ENCODE measurements at regions not wholly inside any gene's neighbourhood (a gene's known extent, or its start where the extent isn't known, plus 50 kb on each side); places are given as distances from the start of the nearest gene placed in this dataset.

GRCh38 chr5:4901305-4901811 lies 238.8 kb upstream of the ADAMTS16 start:
- ChIA-PET CTCF (no interaction called here), POLR2A (no interaction called here)
- Mint-ChIP-seq H3K4me3 (no peak overlapping the region), H3K36me3 (ENCODE audit: low read depth) (no peaks in the 10 kb centered on the region), H3K9me3 (no peaks in the 10 kb centered on the region), H3K27me3 (no peaks in the 10 kb centered on the region), H3K4me1 (ENCODE audit: low read depth) (no peaks in the 10 kb centered on the region), H3K27ac (no peak overlapping the region)
- no peak for DNase-seq
- no peak for ATAC-seq
- intact Hi-C loops (cut with micrococcal nuclease), result no loop called here
- TF ChIP-seq CTCF (IDR thresholded peaks at IDR 0.05), result no peak

DNA sequence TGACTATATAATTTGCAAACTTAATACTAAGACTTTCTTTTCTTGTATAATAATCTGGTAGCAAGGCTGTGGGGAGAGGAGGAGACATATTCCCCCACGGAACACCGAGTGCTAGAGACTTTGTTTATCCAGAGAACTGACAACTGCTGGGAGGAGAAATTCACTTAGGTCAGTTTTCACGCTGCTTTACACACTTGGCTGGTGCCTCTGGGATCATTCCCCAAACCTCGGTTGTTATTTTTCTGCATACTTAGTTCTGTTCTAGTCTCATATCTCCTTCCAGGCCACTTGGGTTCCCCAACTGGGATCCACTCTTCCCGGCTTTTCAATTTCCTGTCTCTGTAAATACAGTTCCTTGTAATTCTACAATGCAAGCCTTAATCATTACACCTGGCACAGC lies 238.2 kb upstream of the ADAMTS16 start:
- no peaks in the 10 kb centered on the region for H3K9me3 Mint-ChIP-seq

GRCh38 chr5:4905674-4906520 lies 234.2 kb upstream of the ADAMTS16 start:
- ChIA-PET POLR2A (no interaction called here), CTCF (no interaction called here)
- DNase-seq (no peak), ATAC-seq (no peak)
- no peak for TF ChIP-seq CTCF (IDR thresholded peaks at IDR 0.05)
- Mint-ChIP-seq H3K4me1 (ENCODE audit: low read depth) (no peaks in the 10 kb centered on the region), H3K36me3 (ENCODE audit: low read depth) (no peaks in the 10 kb centered on the region), H3K27ac (no peak overlapping the region), H3K4me3 (no peak overlapping the region), H3K9me3 (no peaks in the 10 kb centered on the region), H3K27me3 (no peaks in the 10 kb centered on the region)
- intact Hi-C loops (cut with micrococcal nuclease), result no loop called here

More for the DNA sequence above, 238.2 kb upstream of the ADAMTS16 start:
- CTCF ChIA-PET, result no interaction called here
- POLR2A ChIA-PET, result no interaction called here
- no peak overlapping the region for H3K27ac Mint-ChIP-seq
- no peaks in the 10 kb centered on the region for H3K27me3 Mint-ChIP-seq
- no peak overlapping the region for H3K4me3 Mint-ChIP-seq
- intact Hi-C loops (cut with micrococcal nuclease), result no loop called here
- no peak for ATAC-seq
- no peaks in the 10 kb centered on the region for H3K36me3 Mint-ChIP-seq (ENCODE audit: low read depth)
- no peak for TF ChIP-seq CTCF (IDR thresholded peaks at IDR 0.05)
- DNase-seq, result no peak
- H3K4me1 Mint-ChIP-seq (ENCODE audit: low read depth), result no peaks in the 10 kb centered on the region

- TF ChIP-seq CTCF (IDR thresholded peaks at IDR 0.05), result no peak
- no peak for DNase-seq
- no peak overlapping the region for H3K4me3 Mint-ChIP-seq
- ATAC-seq, result no peak
- ChIA-PET POLR2A (no interaction called here), CTCF (no interaction called here)
- H3K27me3 Mint-ChIP-seq, result no peaks in the 10 kb centered on the region
- no peaks in the 10 kb centered on the region for H3K4me1 Mint-ChIP-seq (ENCODE audit: low read depth)
- no peak overlapping the region for H3K27ac Mint-ChIP-seq
- no peaks in the 10 kb centered on the region for H3K9me3 Mint-ChIP-seq
- intact Hi-C loops (cut with micrococcal nuclease), result no loop called here
- no peaks in the 10 kb centered on the region for H3K36me3 Mint-ChIP-seq (ENCODE audit: low read depth)
Observed at GRCh38 chr5:4906786-4907185, 233.3 kb upstream of the ADAMTS16 start.

DNA sequence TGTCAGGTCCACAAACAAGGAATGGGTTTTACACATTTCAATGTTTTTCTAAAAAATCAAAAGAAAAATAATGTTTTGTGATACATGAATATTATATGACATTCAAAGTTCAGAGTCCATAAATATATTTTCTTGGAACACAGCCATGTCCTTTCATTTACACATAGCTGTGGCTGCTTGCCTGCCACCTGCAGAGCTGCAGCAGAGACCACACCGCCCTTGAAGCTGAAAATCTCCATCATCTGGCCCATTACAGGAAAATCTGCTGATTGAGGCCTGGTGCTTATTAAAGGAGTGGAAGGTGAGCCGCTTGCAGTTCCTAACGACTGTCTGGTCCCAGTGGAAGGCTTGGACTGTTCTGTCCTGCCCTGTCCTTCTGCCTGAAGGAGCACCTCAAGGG lies 232.6 kb upstream of the ADAMTS16 start:
- CTCF ChIA-PET, result no interaction called here
- no peak overlapping the region for H3K4me3 Mint-ChIP-seq

More for the DNA sequence above, 232.6 kb upstream of the ADAMTS16 start:
- no peaks in the 10 kb centered on the region for H3K27me3 Mint-ChIP-seq
- ATAC-seq (no peak), DNase-seq (no peak)
- POLR2A ChIA-PET, result no interaction called here
- no peaks in the 10 kb centered on the region for H3K9me3 Mint-ChIP-seq
- H3K27ac Mint-ChIP-seq, result no peak overlapping the region
- intact Hi-C loops (cut with micrococcal nuclease), result no loop called here
- no peaks in the 10 kb centered on the region for H3K36me3 Mint-ChIP-seq (ENCODE audit: low read depth)
- no peak for TF ChIP-seq CTCF (IDR thresholded peaks at IDR 0.05)
- H3K4me1 Mint-ChIP-seq (ENCODE audit: low read depth), result no peaks in the 10 kb centered on the region
